Gastrocnemius medialis (tissue), 4 donors: ENCODE measurements at regions not wholly inside any gene's neighbourhood (a gene's known extent, or its start where the extent isn't known, plus 50 kb on each side); places are given as distances from the start of the nearest gene placed in this dataset.

Source experiments
- POLR2A ChIP-seq, 2 donors: fragments of 450-650 bp; IDR thresholded peaks; one replicate each; pipeline ENCODE4 v1.6.1; 2017; ENCODE audit warnings: antibody characterized with exemption in 2 of 2, mild to moderate bottlenecking in 2 of 2, moderate library complexity in 2 of 2
- TF ChIP-seq, protein P1 (sequence below), 5 experiments: fragments of 450-650 bp in 3 of 5; fragments of 200-600 bp in 2 of 5; sonication (generic) in 2 of 5; IDR thresholded peaks in 4 of 5; conservative IDR thresholded peaks in 1 of 5; 1 replicate in 4 of 5; 2 replicates in 1 of 5; pipeline ENCODE4 v1.5.1; 2016 to 2019; ENCODE audit warnings: antibody characterized with exemption in 5 of 5, mild to moderate bottlenecking in 3 of 5, moderate library complexity in 3 of 5

DNA sequence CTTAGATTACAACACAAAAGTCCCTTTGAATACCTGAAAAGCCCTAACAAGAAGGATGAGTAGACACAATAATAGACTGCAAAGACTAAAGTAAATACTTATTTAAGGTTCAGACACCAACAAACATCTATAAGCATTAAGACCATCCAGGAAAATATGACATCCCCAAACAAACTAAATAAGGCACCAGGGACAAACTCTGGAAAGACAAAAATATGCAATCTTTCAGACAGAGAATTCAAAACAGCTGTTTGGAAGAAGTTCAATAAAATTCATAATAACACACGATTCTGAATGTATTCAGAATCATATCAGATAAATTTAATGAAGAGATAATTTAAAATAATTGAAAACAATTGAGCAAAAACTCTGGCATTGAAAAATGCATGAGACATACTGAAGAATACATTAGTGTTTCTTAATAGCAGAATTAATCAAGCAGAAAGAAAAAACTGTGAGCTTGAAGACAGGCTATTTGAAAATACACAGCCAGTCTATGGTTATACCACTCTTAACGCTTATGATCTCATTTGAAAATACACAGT is 1388.8 kb downstream of the DSC3 start:
- no peak for TF ChIP-seq POLR2A (IDR thresholded peaks at IDR 0.05)
- TF ChIP-seq, protein P1, sequence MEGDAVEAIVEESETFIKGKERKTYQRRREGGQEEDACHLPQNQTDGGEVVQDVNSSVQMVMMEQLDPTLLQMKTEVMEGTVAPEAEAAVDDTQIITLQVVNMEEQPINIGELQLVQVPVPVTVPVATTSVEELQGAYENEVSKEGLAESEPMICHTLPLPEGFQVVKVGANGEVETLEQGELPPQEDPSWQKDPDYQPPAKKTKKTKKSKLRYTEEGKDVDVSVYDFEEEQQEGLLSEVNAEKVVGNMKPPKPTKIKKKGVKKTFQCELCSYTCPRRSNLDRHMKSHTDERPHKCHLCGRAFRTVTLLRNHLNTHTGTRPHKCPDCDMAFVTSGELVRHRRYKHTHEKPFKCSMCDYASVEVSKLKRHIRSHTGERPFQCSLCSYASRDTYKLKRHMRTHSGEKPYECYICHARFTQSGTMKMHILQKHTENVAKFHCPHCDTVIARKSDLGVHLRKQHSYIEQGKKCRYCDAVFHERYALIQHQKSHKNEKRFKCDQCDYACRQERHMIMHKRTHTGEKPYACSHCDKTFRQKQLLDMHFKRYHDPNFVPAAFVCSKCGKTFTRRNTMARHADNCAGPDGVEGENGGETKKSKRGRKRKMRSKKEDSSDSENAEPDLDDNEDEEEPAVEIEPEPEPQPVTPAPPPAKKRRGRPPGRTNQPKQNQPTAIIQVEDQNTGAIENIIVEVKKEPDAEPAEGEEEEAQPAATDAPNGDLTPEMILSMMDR (IDR thresholded peaks at IDR 0.05 in 4 of 5, conservative IDR thresholded peaks at IDR 0.05 in 1 of 5), result no peak
